H1 (cell line): ENCODE measurements at regions not wholly inside any gene's neighbourhood (a gene's known extent, or its start where the extent isn't known, plus 50 kb on each side); places are given as distances from the start of the nearest gene placed in this dataset.

Source experiments
- BACH1 ChIP-seq: IDR thresholded peaks from 2 replicates; pipeline ENCODE4 v1.6.1; 2012; ENCODE audit warnings: low read length, improper control_type of control experiment
- EP300 ChIP-seq, 2 experiments: IDR thresholded peaks; 1 replicate in 1 of 2; 2 replicates in 1 of 2; pipeline ENCODE4 v1.6.1; 2011 to 2012; ENCODE audit warnings: low read depth in 2 of 2, low read length in 2 of 2, mild to moderate bottlenecking in 2 of 2, borderline replicate concordance in 1 of 2, inconsistent platforms in 1 of 2, moderate library complexity in 1 of 2
- FOSL1 ChIP-seq: IDR thresholded peaks from 2 replicates; pipeline ENCODE4 v1.6.1; 2011; ENCODE audit warnings: mild to moderate bottlenecking, low read depth, low read length, moderate library complexity; ENCODE audit not compliant: insufficient read depth
- HDAC6 ChIP-seq: IDR thresholded peaks from one replicate; pipeline ENCODE4 v1.7.1; 2012; ENCODE audit warnings: low read depth, mild to moderate bottlenecking, inconsistent platforms, low read length, moderate library complexity
- JUN ChIP-seq: IDR thresholded peaks from 2 replicates; pipeline ENCODE4 v1.6.1; 2011; ENCODE audit warnings: low read depth, mild to moderate bottlenecking, improper control_type of control experiment, low read length
- KDM5A ChIP-seq: fragments of 200-600 bp; IDR thresholded peaks from 2 replicates; pipeline ENCODE4 v1.7.1; 2012; ENCODE audit warnings: mild to moderate bottlenecking, low read length, inconsistent platforms, mixed read lengths
- NRF1 ChIP-seq: IDR thresholded peaks from 2 replicates; pipeline ENCODE4 v1.6.1; 2011; ENCODE audit warnings: mild to moderate bottlenecking, low read depth, low read length, improper control_type of control experiment
- RAD21 ChIP-seq, 2 experiments: IDR thresholded peaks in 1 of 2; conservative IDR thresholded peaks in 1 of 2; 2 replicates each; pipeline ENCODE4 v1.6.1; 2011; ENCODE audit warnings: low read depth in 2 of 2, low read length in 2 of 2, improper control_type of control experiment in 1 of 2, inconsistent platforms in 1 of 2, mild to moderate bottlenecking in 1 of 2, moderate library complexity in 1 of 2
- SIX5 ChIP-seq: IDR thresholded peaks from 2 replicates; pipeline ENCODE4 v1.6.1; 2011; ENCODE audit warnings: mild to moderate bottlenecking, low read depth, low read length
- SP2 ChIP-seq: IDR thresholded peaks from 2 replicates; pipeline ENCODE4 v1.6.1; 2012; ENCODE audit warnings: mild to moderate bottlenecking, low read length, inconsistent platforms
- SRF ChIP-seq: IDR thresholded peaks from 2 replicates; pipeline ENCODE4 v1.6.1; 2011; ENCODE audit warnings: mild to moderate bottlenecking, low read depth, low read length, moderate library complexity
- SUZ12 ChIP-seq: fragments of 200-600 bp; sonication (generic); IDR thresholded peaks from 2 replicates; pipeline ENCODE4 v1.6.1; 2012; ENCODE audit warnings: mild to moderate bottlenecking, inconsistent platforms, low read length, moderate library complexity, mixed read lengths
- TF ChIP-seq, protein P1 (sequence below): fragments of 300-600 bp; sonication (generic); IDR thresholded peaks from 2 replicates; pipeline ENCODE4 v1.7.1; 2012; ENCODE audit warnings: low read length, moderate library complexity, mild to moderate bottlenecking, inconsistent platforms; ENCODE audit not compliant: insufficient replicate concordance

DNA sequence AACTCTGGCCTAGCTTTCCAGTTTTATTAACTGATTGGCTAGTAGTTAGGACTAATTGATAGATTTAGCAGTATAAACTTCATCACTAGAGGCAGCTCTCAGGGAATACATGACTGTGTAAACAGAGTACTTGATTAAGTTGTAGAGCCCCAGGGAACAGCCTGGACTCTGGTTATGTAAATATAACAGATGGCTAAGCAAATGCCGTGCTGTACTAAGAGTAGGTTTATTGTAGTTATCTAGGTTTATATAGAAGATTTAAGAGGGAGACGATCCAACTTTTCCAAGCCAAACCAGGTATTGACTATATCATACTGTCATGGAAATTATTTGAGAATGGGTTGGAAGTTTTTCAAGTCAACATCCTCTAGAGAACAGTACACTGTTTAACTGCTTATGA lies 463.4 kb upstream of the GRID2 start (continued):
- TF ChIP-seq, protein P1, sequence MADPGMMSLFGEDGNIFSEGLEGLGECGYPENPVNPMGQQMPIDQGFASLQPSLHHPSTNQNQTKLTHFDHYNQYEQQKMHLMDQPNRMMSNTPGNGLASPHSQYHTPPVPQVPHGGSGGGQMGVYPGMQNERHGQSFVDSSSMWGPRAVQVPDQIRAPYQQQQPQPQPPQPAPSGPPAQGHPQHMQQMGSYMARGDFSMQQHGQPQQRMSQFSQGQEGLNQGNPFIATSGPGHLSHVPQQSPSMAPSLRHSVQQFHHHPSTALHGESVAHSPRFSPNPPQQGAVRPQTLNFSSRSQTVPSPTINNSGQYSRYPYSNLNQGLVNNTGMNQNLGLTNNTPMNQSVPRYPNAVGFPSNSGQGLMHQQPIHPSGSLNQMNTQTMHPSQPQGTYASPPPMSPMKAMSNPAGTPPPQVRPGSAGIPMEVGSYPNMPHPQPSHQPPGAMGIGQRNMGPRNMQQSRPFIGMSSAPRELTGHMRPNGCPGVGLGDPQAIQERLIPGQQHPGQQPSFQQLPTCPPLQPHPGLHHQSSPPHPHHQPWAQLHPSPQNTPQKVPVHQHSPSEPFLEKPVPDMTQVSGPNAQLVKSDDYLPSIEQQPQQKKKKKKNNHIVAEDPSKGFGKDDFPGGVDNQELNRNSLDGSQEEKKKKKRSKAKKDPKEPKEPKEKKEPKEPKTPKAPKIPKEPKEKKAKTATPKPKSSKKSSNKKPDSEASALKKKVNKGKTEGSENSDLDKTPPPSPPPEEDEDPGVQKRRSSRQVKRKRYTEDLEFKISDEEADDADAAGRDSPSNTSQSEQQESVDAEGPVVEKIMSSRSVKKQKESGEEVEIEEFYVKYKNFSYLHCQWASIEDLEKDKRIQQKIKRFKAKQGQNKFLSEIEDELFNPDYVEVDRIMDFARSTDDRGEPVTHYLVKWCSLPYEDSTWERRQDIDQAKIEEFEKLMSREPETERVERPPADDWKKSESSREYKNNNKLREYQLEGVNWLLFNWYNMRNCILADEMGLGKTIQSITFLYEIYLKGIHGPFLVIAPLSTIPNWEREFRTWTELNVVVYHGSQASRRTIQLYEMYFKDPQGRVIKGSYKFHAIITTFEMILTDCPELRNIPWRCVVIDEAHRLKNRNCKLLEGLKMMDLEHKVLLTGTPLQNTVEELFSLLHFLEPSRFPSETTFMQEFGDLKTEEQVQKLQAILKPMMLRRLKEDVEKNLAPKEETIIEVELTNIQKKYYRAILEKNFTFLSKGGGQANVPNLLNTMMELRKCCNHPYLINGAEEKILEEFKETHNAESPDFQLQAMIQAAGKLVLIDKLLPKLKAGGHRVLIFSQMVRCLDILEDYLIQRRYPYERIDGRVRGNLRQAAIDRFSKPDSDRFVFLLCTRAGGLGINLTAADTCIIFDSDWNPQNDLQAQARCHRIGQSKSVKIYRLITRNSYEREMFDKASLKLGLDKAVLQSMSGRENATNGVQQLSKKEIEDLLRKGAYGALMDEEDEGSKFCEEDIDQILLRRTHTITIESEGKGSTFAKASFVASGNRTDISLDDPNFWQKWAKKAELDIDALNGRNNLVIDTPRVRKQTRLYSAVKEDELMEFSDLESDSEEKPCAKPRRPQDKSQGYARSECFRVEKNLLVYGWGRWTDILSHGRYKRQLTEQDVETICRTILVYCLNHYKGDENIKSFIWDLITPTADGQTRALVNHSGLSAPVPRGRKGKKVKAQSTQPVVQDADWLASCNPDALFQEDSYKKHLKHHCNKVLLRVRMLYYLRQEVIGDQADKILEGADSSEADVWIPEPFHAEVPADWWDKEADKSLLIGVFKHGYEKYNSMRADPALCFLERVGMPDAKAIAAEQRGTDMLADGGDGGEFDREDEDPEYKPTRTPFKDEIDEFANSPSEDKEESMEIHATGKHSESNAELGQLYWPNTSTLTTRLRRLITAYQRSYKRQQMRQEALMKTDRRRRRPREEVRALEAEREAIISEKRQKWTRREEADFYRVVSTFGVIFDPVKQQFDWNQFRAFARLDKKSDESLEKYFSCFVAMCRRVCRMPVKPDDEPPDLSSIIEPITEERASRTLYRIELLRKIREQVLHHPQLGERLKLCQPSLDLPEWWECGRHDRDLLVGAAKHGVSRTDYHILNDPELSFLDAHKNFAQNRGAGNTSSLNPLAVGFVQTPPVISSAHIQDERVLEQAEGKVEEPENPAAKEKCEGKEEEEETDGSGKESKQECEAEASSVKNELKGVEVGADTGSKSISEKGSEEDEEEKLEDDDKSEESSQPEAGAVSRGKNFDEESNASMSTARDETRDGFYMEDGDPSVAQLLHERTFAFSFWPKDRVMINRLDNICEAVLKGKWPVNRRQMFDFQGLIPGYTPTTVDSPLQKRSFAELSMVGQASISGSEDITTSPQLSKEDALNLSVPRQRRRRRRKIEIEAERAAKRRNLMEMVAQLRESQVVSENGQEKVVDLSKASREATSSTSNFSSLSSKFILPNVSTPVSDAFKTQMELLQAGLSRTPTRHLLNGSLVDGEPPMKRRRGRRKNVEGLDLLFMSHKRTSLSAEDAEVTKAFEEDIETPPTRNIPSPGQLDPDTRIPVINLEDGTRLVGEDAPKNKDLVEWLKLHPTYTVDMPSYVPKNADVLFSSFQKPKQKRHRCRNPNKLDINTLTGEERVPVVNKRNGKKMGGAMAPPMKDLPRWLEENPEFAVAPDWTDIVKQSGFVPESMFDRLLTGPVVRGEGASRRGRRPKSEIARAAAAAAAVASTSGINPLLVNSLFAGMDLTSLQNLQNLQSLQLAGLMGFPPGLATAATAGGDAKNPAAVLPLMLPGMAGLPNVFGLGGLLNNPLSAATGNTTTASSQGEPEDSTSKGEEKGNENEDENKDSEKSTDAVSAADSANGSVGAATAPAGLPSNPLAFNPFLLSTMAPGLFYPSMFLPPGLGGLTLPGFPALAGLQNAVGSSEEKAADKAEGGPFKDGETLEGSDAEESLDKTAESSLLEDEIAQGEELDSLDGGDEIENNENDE: no peak
- TF ChIP-seq RAD21 (IDR thresholded peaks at IDR 0.05 in 1 of 2, conservative IDR thresholded peaks at IDR 0.05 in 1 of 2; ENCODE audit: low read depth in 2 of 2, low read length in 2 of 2): no peak
- no peak for TF ChIP-seq BACH1
- no peak for TF ChIP-seq NRF1
- no peak for TF ChIP-seq JUN
- no peak for TF ChIP-seq FOSL1
- TF ChIP-seq KDM5A: no peak
- TF ChIP-seq SUZ12: no peak
- TF ChIP-seq EP300 (IDR thresholded peaks at IDR 0.05; ENCODE audit: borderline replicate concordance in 1 of 2, low read depth in 2 of 2, low read length in 2 of 2): no peak
- no peak for TF ChIP-seq SP2
- no peak for TF ChIP-seq SIX5
- TF ChIP-seq HDAC6: no peak
- no peak for TF ChIP-seq SRF
